ENCODE measurements at regions not wholly inside any gene's neighbourhood (a gene's known extent, or its start where the extent isn't known, plus 50 kb on each side); places are given as distances from the start of the nearest gene placed in this dataset.

DNA sequence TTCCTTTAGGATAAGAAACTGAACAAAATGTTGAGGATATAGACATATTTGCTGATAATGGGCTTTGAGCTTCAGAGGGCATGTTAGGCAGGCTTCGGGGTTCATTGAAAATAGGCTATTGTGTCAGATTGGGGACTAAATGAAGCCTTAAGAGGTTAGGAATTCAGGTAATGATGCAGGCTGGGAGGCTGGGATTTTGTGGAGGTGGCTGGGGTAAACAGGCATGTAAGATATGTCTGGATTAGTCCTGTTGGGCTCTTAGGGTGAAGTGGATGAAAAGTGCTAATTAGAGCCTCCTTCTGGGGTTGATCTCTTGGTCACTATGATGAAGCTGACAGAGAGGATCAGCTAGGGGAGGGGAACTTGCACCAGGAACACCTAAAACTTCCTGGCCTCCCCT, 80.2 kb upstream of the ESX1 start:
- no peak for DNase-seq
- no peaks in the 10 kb centered on the region for H3K27me3 Mint-ChIP-seq
- no peaks in the 10 kb centered on the region for H3K4me1 Mint-ChIP-seq
- ChIA-PET CTCF (no interaction called here), POLR2A (no interaction called here)
- Histone ChIP-seq H3K4me1 (ENCODE audit: insufficient read depth, low read length) (no peaks in the 10 kb centered on the region), H3K27ac (ENCODE audit: low read depth, low read length) (no peak overlapping the region), H3K4me3 (ENCODE audit: low read length) (no peak overlapping the region), H3K36me3 (ENCODE audit: insufficient read depth, low read length) (no peaks in the 10 kb centered on the region), H3K27me3 (ENCODE audit: insufficient read depth, low read length, poor library complexity, severe bottlenecking) (no peaks in the 10 kb centered on the region), H3K9me3 (ENCODE audit: low read length) (no peaks in the 10 kb centered on the region)
- H3K36me3 Mint-ChIP-seq: no peaks in the 10 kb centered on the region
- H3K4me3 Mint-ChIP-seq: no peak overlapping the region
- H3K9me3 Mint-ChIP-seq: no peaks in the 10 kb centered on the region
- no peak overlapping the region for H3K27ac Mint-ChIP-seq

DNA sequence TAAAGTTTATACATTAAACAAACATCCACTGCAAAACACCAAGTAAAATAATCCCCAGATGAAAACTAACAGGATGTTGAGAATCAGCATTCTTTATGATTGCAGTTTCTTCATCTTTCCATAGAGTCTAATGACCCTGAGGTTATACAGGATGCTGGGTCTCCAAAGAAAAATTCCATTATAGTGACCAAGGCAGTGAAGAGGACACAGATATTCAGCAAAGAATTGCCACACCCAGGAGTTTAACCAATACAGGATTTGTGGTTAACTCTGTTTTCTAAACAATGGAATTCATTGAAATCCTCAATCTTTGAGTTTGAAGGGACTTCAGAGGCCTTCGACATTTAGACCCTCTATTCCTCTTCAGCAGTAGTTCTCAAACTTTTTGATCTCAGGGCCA, 76.2 kb upstream of the ESX1 start:
- Mint-ChIP-seq H3K9me3 (peaks cover 0 to 2% (median 0%) of the 10 kb centered on the region in 5 donors), H3K36me3 (no peaks in the 10 kb centered on the region), H3K27ac (no peak overlapping the region), H3K4me1 (no peaks in the 10 kb centered on the region), H3K4me3 (no peak overlapping the region), H3K27me3 (no peaks in the 10 kb centered on the region)
- H3K27ac ChIP-seq (ENCODE audit: low read depth, low read length): no peak overlapping the region
- no peaks in the 10 kb centered on the region for H3K4me1 ChIP-seq (ENCODE audit: insufficient read depth, low read length)
- CTCF ChIA-PET: no interaction called here
- POLR2A ChIA-PET: no interaction called here
- no peak overlapping the region for H3K4me3 ChIP-seq (ENCODE audit: low read length)
- H3K9me3 ChIP-seq (ENCODE audit: low read length): no peaks in the 10 kb centered on the region
- no peaks in the 10 kb centered on the region for H3K36me3 ChIP-seq (ENCODE audit: insufficient read depth, low read length)
- no peak for DNase-seq
- no peaks in the 10 kb centered on the region for H3K27me3 ChIP-seq (ENCODE audit: insufficient read depth, low read length, poor library complexity, severe bottlenecking)

DNA sequence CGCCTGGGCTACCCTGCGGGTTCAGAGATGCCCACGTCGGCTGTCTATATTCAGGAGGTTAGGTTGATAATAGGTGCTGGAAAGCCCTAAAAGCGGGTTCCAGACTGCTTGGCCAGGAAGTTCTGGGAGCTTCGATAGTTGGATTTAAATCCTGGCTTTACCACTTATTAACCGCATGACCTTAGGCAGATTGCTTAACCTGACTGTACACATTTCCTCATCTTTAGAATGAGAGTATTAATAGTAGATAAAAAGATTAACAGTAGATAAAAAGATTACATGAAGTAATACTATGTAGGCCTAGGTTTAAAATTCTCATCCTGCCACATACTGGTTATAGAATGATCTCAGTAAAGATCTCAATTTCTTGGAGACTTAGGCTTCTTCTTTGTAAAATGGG, 75.0 kb upstream of the ESX1 start:
- DNase-seq: no peak
- H3K4me1 ChIP-seq (ENCODE audit: insufficient read depth, low read length): no peaks in the 10 kb centered on the region
- no peak overlapping the region for H3K27ac ChIP-seq (ENCODE audit: low read depth, low read length)
- H3K36me3 ChIP-seq (ENCODE audit: insufficient read depth, low read length): no peaks in the 10 kb centered on the region
- no peak overlapping the region for H3K4me3 Mint-ChIP-seq
- no peaks in the 10 kb centered on the region for H3K4me1 Mint-ChIP-seq
- CTCF ChIA-PET: no interaction called here
- H3K36me3 Mint-ChIP-seq: no peaks in the 10 kb centered on the region
- H3K9me3 Mint-ChIP-seq: peaks cover 0 to 2% (median 0%) of the 10 kb centered on the region in 5 donors
- no peak overlapping the region for H3K27ac Mint-ChIP-seq
- H3K27me3 ChIP-seq (ENCODE audit: insufficient read depth, low read length, poor library complexity, severe bottlenecking): no peaks in the 10 kb centered on the region
- no peak overlapping the region for H3K4me3 ChIP-seq (ENCODE audit: low read length)
- peaks cover 4 to 9% of the 10 kb centered on the region in 2 donors for H3K27me3 Mint-ChIP-seq
- H3K9me3 ChIP-seq (ENCODE audit: low read length): no peaks in the 10 kb centered on the region
- POLR2A ChIA-PET: no interaction called here

DNA sequence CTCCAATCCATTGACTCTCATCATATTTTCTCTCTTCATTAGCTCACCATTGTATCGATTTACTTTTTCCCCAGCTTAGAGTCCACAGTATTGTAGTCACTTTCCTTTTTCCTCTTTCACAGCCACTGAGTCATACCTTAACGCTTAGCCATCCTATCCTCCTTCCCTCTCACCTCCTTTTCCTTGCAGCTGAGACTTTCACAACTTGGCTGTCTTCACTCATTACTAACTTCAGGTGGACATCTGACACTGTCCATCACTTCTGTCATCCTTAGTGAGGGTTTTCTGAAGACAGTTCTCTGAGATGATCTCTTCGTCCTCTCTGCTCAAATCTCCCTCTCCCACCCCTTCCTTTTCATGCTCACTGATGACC, 70.5 kb upstream of the ESX1 start:
- CTCF ChIA-PET: no interaction called here
- no peak overlapping the region for H3K4me3 Mint-ChIP-seq

DNA sequence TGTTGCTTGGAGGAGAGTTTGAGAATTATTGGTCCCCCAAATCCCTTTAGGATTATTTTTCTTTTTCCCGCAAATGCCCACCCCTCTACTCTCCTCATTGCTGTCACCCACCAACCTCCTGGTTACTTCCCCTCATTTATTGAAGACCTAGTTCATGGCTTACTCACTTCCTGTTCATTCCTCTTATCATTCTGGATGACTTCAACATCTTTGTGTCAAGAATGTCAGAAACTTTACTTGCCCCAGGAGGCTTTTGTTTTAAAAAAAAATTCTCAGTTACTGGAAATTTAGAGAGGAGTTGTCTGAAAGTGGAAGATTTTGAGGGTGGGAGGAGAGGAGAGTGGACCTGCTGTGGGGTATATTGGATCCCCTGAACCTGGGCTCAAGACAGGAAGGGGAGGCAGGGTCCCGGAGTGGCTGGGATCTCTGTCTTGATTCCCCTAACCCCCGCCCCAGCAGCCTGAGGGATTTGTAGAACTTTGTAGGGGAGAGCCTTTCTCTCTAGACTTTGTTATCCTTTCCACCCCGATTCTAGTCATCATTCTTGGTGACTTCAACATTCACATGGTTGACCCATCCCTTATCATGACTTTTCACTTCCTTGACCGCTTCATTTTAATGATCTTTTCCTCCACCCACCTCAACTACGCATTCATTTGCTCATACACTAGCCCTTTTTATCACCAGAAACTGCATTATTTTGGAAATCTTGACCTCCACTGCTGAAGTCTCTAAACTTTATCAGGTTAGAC, 69.9 kb upstream of the ESX1 start:
- no peak overlapping the region for H3K27ac Mint-ChIP-seq
- H3K4me3 Mint-ChIP-seq: no peak overlapping the region
- POLR2A ChIA-PET: no interaction called here
- H3K36me3 ChIP-seq (ENCODE audit: insufficient read depth, low read length): no peaks in the 10 kb centered on the region
- H3K27me3 Mint-ChIP-seq: peaks cover 6 to 9% of the 10 kb centered on the region in 2 donors
- H3K9me3 ChIP-seq (ENCODE audit: low read length): no peaks in the 10 kb centered on the region
- DNase-seq: no peak
- no peak overlapping the region for H3K4me3 ChIP-seq (ENCODE audit: low read length)
- no peak overlapping the region for H3K27ac ChIP-seq (ENCODE audit: low read depth, low read length)
- H3K27me3 ChIP-seq (ENCODE audit: insufficient read depth, low read length, poor library complexity, severe bottlenecking): no peaks in the 10 kb centered on the region
- H3K4me1 Mint-ChIP-seq: no peaks in the 10 kb centered on the region
- CTCF ChIA-PET: no interaction called here
- no peaks in the 10 kb centered on the region for H3K36me3 Mint-ChIP-seq
- H3K4me1 ChIP-seq (ENCODE audit: insufficient read depth, low read length): no peaks in the 10 kb centered on the region
- H3K9me3 Mint-ChIP-seq: peaks cover 0 to 2% (median 0%) of the 10 kb centered on the region in 5 donors

More for the DNA sequence above, 70.5 kb upstream of the ESX1 start:
- Histone ChIP-seq H3K4me3 (ENCODE audit: low read length) (no peak overlapping the region), H3K27me3 (ENCODE audit: insufficient read depth, low read length, poor library complexity, severe bottlenecking) (no peaks in the 10 kb centered on the region), H3K36me3 (ENCODE audit: insufficient read depth, low read length) (no peaks in the 10 kb centered on the region), H3K4me1 (ENCODE audit: insufficient read depth, low read length) (no peaks in the 10 kb centered on the region), H3K27ac (ENCODE audit: low read depth, low read length) (no peak overlapping the region), H3K9me3 (ENCODE audit: low read length) (no peaks in the 10 kb centered on the region)
- H3K4me1 Mint-ChIP-seq: no peaks in the 10 kb centered on the region
- no peak for DNase-seq
- no peaks in the 10 kb centered on the region for H3K36me3 Mint-ChIP-seq
- POLR2A ChIA-PET: no interaction called here
- H3K27me3 Mint-ChIP-seq: peaks cover 6 to 9% of the 10 kb centered on the region in 2 donors
- no peak overlapping the region for H3K27ac Mint-ChIP-seq
- peaks cover 0 to 2% (median 0%) of the 10 kb centered on the region in 5 donors for H3K9me3 Mint-ChIP-seq

DNA sequence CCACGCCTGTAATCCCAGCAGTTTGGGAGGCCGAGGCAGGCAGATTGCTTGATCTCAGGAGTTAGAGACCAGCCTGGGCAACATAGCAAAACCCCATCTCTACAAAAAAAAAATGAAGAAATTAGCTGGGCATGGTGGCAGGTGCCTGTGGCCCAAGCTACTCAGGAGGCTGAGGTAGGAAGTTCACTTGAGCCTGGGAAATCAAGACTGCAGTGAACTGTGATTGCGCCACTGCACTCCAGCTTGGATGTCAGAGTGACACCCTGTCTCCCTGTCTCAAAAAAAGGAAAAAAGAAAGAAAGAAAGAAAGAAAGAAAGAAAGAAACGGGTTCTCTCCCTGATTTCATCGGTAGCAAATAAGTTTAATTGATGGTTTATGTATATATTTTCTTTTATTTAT, 64.6 kb upstream of the ESX1 start:
- Mint-ChIP-seq H3K9me3 (no peaks in the 10 kb centered on the region), H3K27ac (no peak overlapping the region), H3K27me3 (peaks cover 0 to 6% of the 10 kb centered on the region in 2 donors), H3K4me3 (peak overlapping the region in 1 of 7 donors; percentile 62), H3K4me1 (no peaks in the 10 kb centered on the region), H3K36me3 (no peaks in the 10 kb centered on the region)
- H3K36me3 ChIP-seq (ENCODE audit: insufficient read depth, low read length): no peaks in the 10 kb centered on the region
- ChIA-PET CTCF (no interaction called here), POLR2A (no interaction called here)
- H3K27me3 ChIP-seq (ENCODE audit: insufficient read depth, low read length, poor library complexity, severe bottlenecking): no peaks in the 10 kb centered on the region
- no peak overlapping the region for H3K27ac ChIP-seq (ENCODE audit: low read depth, low read length)
- H3K4me3 ChIP-seq (ENCODE audit: low read length): no peak overlapping the region
- DNase-seq: no peak
- H3K4me1 ChIP-seq (ENCODE audit: insufficient read depth, low read length): no peaks in the 10 kb centered on the region
- H3K9me3 ChIP-seq (ENCODE audit: low read length): no peaks in the 10 kb centered on the region

DNA sequence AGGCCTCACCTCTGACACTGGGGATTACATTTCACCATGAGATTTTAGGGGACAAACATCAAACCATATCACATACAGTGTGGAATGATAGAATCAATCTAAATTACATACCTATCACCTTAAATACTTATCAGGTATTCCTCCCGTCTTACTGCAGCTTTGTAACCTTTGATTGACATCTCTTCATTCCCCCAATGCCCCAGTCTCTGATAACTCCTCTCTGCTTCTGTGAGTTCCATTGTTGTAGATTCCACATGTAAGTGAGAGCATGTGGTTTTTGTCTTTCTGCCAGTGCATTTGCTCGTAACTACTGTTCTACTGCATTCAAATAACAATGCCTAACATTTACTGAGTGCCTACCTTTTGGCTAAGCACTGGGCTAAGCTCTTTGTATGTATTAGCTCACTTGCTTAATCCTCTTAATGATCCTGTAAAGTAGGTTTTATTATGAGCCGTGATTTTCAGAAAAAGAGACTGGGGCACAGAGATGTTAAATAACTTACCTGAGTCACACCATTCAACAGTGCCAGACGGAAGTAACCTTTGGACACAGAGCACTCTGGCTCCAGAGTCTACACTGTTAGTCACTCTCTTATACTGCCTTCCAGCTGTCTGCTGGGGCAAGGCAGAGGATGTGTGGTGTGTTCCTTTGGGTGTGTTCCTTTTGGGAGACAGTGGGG, 63.7 kb upstream of the ESX1 start:
- no peak overlapping the region for H3K4me3 Mint-ChIP-seq
- H3K4me1 Mint-ChIP-seq: no peaks in the 10 kb centered on the region
- CTCF ChIA-PET: no interaction called here

DNA sequence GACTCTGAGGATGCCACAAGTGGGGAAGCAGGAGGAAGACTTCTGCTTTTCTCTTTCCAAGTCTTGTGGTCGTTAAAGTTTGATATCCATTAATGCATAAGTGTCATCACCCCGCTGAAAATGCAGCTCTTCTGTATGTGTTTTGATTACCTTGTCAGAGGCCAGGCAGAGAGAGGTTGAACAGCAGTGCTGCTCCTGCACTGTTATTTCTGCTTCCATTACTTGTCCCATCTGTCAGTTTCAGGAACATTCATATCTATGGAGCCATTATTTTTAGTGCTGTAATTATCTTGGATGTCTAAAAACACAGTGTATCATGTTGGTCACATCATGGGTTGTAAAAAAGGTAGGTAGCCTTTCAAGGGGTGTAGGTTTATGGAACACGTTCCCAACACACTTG, 62.0 kb upstream of the ESX1 start:
- Histone ChIP-seq H3K4me3 (ENCODE audit: low read length) (no peak overlapping the region), H3K27ac (ENCODE audit: low read depth, low read length) (no peak overlapping the region), H3K36me3 (ENCODE audit: insufficient read depth, low read length) (no peaks in the 10 kb centered on the region), H3K4me1 (ENCODE audit: insufficient read depth, low read length) (no peaks in the 10 kb centered on the region), H3K27me3 (ENCODE audit: insufficient read depth, low read length, poor library complexity, severe bottlenecking) (no peaks in the 10 kb centered on the region), H3K9me3 (ENCODE audit: low read length) (no peaks in the 10 kb centered on the region)
- ChIA-PET CTCF (no interaction called here), POLR2A (no interaction called here)
- Mint-ChIP-seq H3K36me3 (no peaks in the 10 kb centered on the region), H3K4me1 (no peaks in the 10 kb centered on the region), H3K27me3 (peaks cover 0 to 7% of the 10 kb centered on the region in 2 donors), H3K27ac (no peak overlapping the region), H3K4me3 (no peak overlapping the region), H3K9me3 (no peaks in the 10 kb centered on the region)
- no peak for DNase-seq

More for the DNA sequence above, 63.7 kb upstream of the ESX1 start:
- Histone ChIP-seq H3K4me3 (ENCODE audit: low read length) (no peak overlapping the region), H3K9me3 (ENCODE audit: low read length) (no peaks in the 10 kb centered on the region), H3K4me1 (ENCODE audit: insufficient read depth, low read length) (no peaks in the 10 kb centered on the region), H3K27ac (ENCODE audit: low read depth, low read length) (no peak overlapping the region), H3K36me3 (ENCODE audit: insufficient read depth, low read length) (no peaks in the 10 kb centered on the region), H3K27me3 (ENCODE audit: insufficient read depth, low read length, poor library complexity, severe bottlenecking) (no peaks in the 10 kb centered on the region)
- peak overlapping the region in 1 of 8 donors; percentile 8 for H3K27ac Mint-ChIP-seq
- DNase-seq: no peak
- H3K36me3 Mint-ChIP-seq: no peaks in the 10 kb centered on the region
- H3K27me3 Mint-ChIP-seq: peaks cover 0 to 7% of the 10 kb centered on the region in 2 donors
- no peaks in the 10 kb centered on the region for H3K9me3 Mint-ChIP-seq
- POLR2A ChIA-PET: no interaction called here

All from CD8-positive, alpha-beta memory T cell (primary cell).